ENCODE measurements at regions not wholly inside any gene's neighbourhood (a gene's known extent, or its start where the extent isn't known, plus 50 kb on each side); places are given as distances from the start of the nearest gene placed in this dataset.

GRCh38 chr18:2466978-2467377, 104.3 kb downstream of the METTL4 start:
- no peak for DNase-seq
- peaks cover 4% of the 10 kb centered on the region for H3K27me3 Mint-ChIP-seq
- no peaks in the 10 kb centered on the region for H3K36me3 Mint-ChIP-seq (ENCODE audit: low read depth)
- ChIA-PET POLR2A (no interaction called here), CTCF (no interaction called here)
- H3K4me1 Mint-ChIP-seq = no peaks in the 10 kb centered on the region
- no peaks in the 10 kb centered on the region for H3K9me3 Mint-ChIP-seq
- no peak overlapping the region for H3K4me3 Mint-ChIP-seq
- no peak overlapping the region for H3K27ac Mint-ChIP-seq

- ChIA-PET POLR2A (no interaction called here), CTCF (no interaction called here)
- no peak for DNase-seq
- H3K4me1 Mint-ChIP-seq = no peaks in the 10 kb centered on the region
- H3K27ac Mint-ChIP-seq = no peak overlapping the region
- H3K4me3 Mint-ChIP-seq = no peak overlapping the region
- no peaks in the 10 kb centered on the region for H3K36me3 Mint-ChIP-seq (ENCODE audit: low read depth)
- peaks cover 8% of the 10 kb centered on the region for H3K27me3 Mint-ChIP-seq
- H3K9me3 Mint-ChIP-seq = no peaks in the 10 kb centered on the region
Observed at GRCh38 chr18:2468051-2468450, 103.3 kb downstream of the METTL4 start.

GRCh38 chr18:2471523-2471922, 99.8 kb downstream of the METTL4 start:
- Mint-ChIP-seq H3K27ac (no peak overlapping the region), H3K36me3 (ENCODE audit: low read depth) (no peaks in the 10 kb centered on the region), H3K4me3 (no peak overlapping the region), H3K9me3 (no peaks in the 10 kb centered on the region), H3K4me1 (no peaks in the 10 kb centered on the region), H3K27me3 (peaks cover 14% of the 10 kb centered on the region)
- CTCF ChIA-PET = no interaction called here
- POLR2A ChIA-PET = no interaction called here
- DNase-seq = no peak

- CTCF ChIA-PET = no interaction called here
- Mint-ChIP-seq H3K27ac (no peak overlapping the region), H3K4me3 (no peak overlapping the region), H3K36me3 (ENCODE audit: low read depth) (no peaks in the 10 kb centered on the region), H3K27me3 (peaks cover 35% of the 10 kb centered on the region), H3K4me1 (no peaks in the 10 kb centered on the region), H3K9me3 (no peaks in the 10 kb centered on the region)
- POLR2A ChIA-PET = no interaction called here
- no peak for DNase-seq
Observed at GRCh38 chr18:2478662-2479061, 92.6 kb downstream of the METTL4 start.

- DNase-seq = no peak
- ChIA-PET POLR2A (no interaction called here), CTCF (no interaction called here)
- Mint-ChIP-seq H3K9me3 (no peaks in the 10 kb centered on the region), H3K27me3 (peaks cover 30% of the 10 kb centered on the region), H3K4me3 (no peak overlapping the region), H3K36me3 (ENCODE audit: low read depth) (no peaks in the 10 kb centered on the region), H3K27ac (no peak overlapping the region), H3K4me1 (no peaks in the 10 kb centered on the region)
Observed at GRCh38 chr18:2480536-2480935, 90.8 kb downstream of the METTL4 start.

- Mint-ChIP-seq H3K9me3 (no peaks in the 10 kb centered on the region), H3K4me1 (no peaks in the 10 kb centered on the region), H3K36me3 (ENCODE audit: low read depth) (no peaks in the 10 kb centered on the region), H3K27me3 (peaks cover 41% of the 10 kb centered on the region), H3K4me3 (no peak overlapping the region), H3K27ac (no peak overlapping the region)
- ChIA-PET POLR2A (no interaction called here), CTCF (interaction anchor here (0.7 kb wide), 1 partner anchor 16 kb away, joined by 3 read pairs; no protein-coding TSS in a partner anchor)
- no peak for DNase-seq
Observed at GRCh38 chr18:2482706-2483475, 88.4 kb downstream of the METTL4 start.

- Mint-ChIP-seq H3K4me1 (no peaks in the 10 kb centered on the region), H3K27ac (no peak overlapping the region), H3K36me3 (ENCODE audit: low read depth) (no peaks in the 10 kb centered on the region), H3K27me3 (peaks cover 37% of the 10 kb centered on the region), H3K4me3 (no peak overlapping the region), H3K9me3 (no peaks in the 10 kb centered on the region)
- no peak for DNase-seq
- ChIA-PET POLR2A (no interaction called here), CTCF (no interaction called here)
Observed at GRCh38 chr18:2485983-2486382, 85.3 kb downstream of the METTL4 start.

- Mint-ChIP-seq H3K4me3 (no peak overlapping the region), H3K9me3 (no peaks in the 10 kb centered on the region), H3K36me3 (ENCODE audit: low read depth) (no peaks in the 10 kb centered on the region), H3K27ac (no peak overlapping the region), H3K27me3 (peaks cover 37% of the 10 kb centered on the region), H3K4me1 (no peaks in the 10 kb centered on the region)
- CTCF ChIA-PET = no interaction called here
- no peak for DNase-seq
- POLR2A ChIA-PET = no interaction called here
Observed at GRCh38 chr18:2486426-2486825, 84.9 kb downstream of the METTL4 start.
